ENCODE measurements at regions not wholly inside any gene's neighbourhood (a gene's known extent, or its start where the extent isn't known, plus 50 kb on each side); places are given as distances from the start of the nearest gene placed in this dataset.
"Not testable (repeated sequence)": the region's sequence is repeated elsewhere in the genome, so short reads cannot be mapped to it uniquely, and the experiment has no call there.

- 33 to 45% methylated on average over 10 to 11 of the region's 11 CpGs for WGBS, 2 donors
- Histone ChIP-seq H3K9me3 (no peaks in the 10 kb centered on the region), H3K4me3 (no peak overlapping the region), H3K27ac (no peak overlapping the region), H3K4me1 (peaks cover 0 to 10% (median 3%) of the 10 kb centered on the region in 3 donors), H3K36me3 (no peaks in the 10 kb centered on the region), H3K27me3 (no peaks in the 10 kb centered on the region)
- DNase-seq: no peak
- intact Hi-C loops (cut with DNase I): no loop called here
- TF ChIP-seq CTCF (IDR thresholded peaks at IDR 0.05): no peak
- TF ChIP-seq POLR2A (IDR thresholded peaks at IDR 0.05): no peak
Measured at GRCh38 chr10:3323865-3324498, 151.4 kb upstream of the PITRM1 start.

GRCh38 chr10:3321123-3321522 lies 148.5 kb upstream of the PITRM1 start:
- Histone ChIP-seq H3K27ac (no peak overlapping the region), H3K9me3 (no peaks in the 10 kb centered on the region), H3K4me1 (peaks cover 0 to 10% (median 3%) of the 10 kb centered on the region in 3 donors), H3K36me3 (no peaks in the 10 kb centered on the region), H3K4me3 (no peak overlapping the region), H3K27me3 (no peaks in the 10 kb centered on the region)
- intact Hi-C loops (cut with DNase I): no loop called here
- TF ChIP-seq POLR2A (IDR thresholded peaks at IDR 0.05): no peak
- TF ChIP-seq CTCF (IDR thresholded peaks at IDR 0.05): no peak
- WGBS, 2 donors: 58 to 72% methylated on average over 6 to 9 of the region's 9 CpGs
- no peak for DNase-seq

- DNase-seq: no peak
- TF ChIP-seq POLR2A (IDR thresholded peaks at IDR 0.05) (no peak), CTCF (IDR thresholded peaks at IDR 0.05) (no peak)
Measured at GRCh38 chr10:3319811-3320226, 147.2 kb upstream of the PITRM1 start.

GRCh38 chr10:3318480-3318807 lies 145.9 kb upstream of the PITRM1 start:
- H3K4me1 ChIP-seq; H3K36me3 ChIP-seq; H3K4me3 ChIP-seq; DNase-seq; H3K9me3 ChIP-seq; H3K27ac ChIP-seq; intact Hi-C loops (cut with DNase I); H3K27me3 ChIP-seq: not testable (repeated sequence)
- 95% methylated on average over 4 of the region's 22 CpGs; no CpG with 5 or more reads in 1 of the 2 donors for WGBS, 2 donors

More at GRCh38 chr10:3319811-3320226, 147.2 kb upstream of the PITRM1 start:
- H3K9me3 ChIP-seq: no peaks in the 10 kb centered on the region
- H3K4me1 ChIP-seq: peaks cover 0 to 10% (median 3%) of the 10 kb centered on the region in 3 donors
- peaks cover 0 to under 1% (median 0%) of the 10 kb centered on the region in 4 donors for H3K27me3 ChIP-seq
- H3K4me3 ChIP-seq: no peak overlapping the region
- H3K27ac ChIP-seq: no peak overlapping the region
- H3K36me3 ChIP-seq: no peaks in the 10 kb centered on the region
- intact Hi-C loops (cut with DNase I): no loop called here
- 90% methylated on average over 7 of the region's 25 CpGs; no CpG with 5 or more reads in 1 of the 2 donors for WGBS, 2 donors

GRCh38 chr10:3317553-3318479 lies 145.2 kb upstream of the PITRM1 start:
- H3K4me3 ChIP-seq; intact Hi-C loops (cut with DNase I); H3K36me3 ChIP-seq; H3K27ac ChIP-seq; H3K27me3 ChIP-seq; H3K9me3 ChIP-seq; H3K4me1 ChIP-seq; DNase-seq: not testable (repeated sequence)
- WGBS, 2 donors: 92 to 98% methylated on average over 16 to 17 of the region's 61 CpGs

- H3K4me3 ChIP-seq; H3K36me3 ChIP-seq; intact Hi-C loops (cut with DNase I); H3K4me1 ChIP-seq; DNase-seq; H3K27ac ChIP-seq; H3K27me3 ChIP-seq; H3K9me3 ChIP-seq: not testable (repeated sequence)
- 60 to 63% methylated on average over 1 to 3 of the region's 5 CpGs for WGBS, 2 donors
Measured at GRCh38 chr10:3314445-3315085, 142.0 kb upstream of the PITRM1 start.

GRCh38 chr10:3313784-3314444 lies 141.3 kb upstream of the PITRM1 start:
- H3K4me3 ChIP-seq; intact Hi-C loops (cut with DNase I); H3K36me3 ChIP-seq; H3K4me1 ChIP-seq; H3K27ac ChIP-seq; H3K9me3 ChIP-seq; DNase-seq; H3K27me3 ChIP-seq: not testable (repeated sequence)
- whole genome bisulfite sequencing, 2 donors: 35 to 46% methylated on average over 2 of the region's 2 CpGs
